H1 (cell line): ENCODE measurements at regions not wholly inside any gene's neighbourhood (a gene's known extent, or its start where the extent isn't known, plus 50 kb on each side); places are given as distances from the start of the nearest gene placed in this dataset.

Experiments
- CHD7 ChIP-seq: fragments of 300-600 bp; sonication (generic); IDR thresholded peaks from 2 replicates; pipeline ENCODE4 v1.7.1; 2012; ENCODE audit warnings: low read length, moderate library complexity, mild to moderate bottlenecking, inconsistent platforms; ENCODE audit not compliant: insufficient replicate concordance

DNA sequence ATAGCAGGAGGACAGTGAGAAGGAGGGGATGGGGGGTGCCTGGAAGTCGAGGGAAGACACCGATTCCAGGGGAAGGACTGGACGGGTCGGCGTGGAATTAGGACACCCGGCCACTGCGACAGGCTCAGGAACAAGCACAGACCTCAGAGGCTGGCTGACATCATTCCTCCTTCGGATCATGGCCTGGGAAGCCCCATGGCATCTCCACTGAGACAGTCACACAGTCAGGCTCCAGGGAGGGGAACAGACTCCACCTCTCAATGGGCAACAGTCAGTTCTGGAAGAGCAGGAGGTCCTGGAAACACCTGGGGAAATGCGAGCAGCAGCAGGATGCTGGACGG, 67.9 kb upstream of the FBRSL1 start (continued):
- TF ChIP-seq CHD7, result no peak
- TF ChIP-seq, all 59 proteins: peak for 1
